GM18502 (cell line): ENCODE measurements at regions not wholly inside any gene's neighbourhood (a gene's known extent, or its start where the extent isn't known, plus 50 kb on each side); places are given as distances from the start of the nearest gene placed in this dataset.
"Not testable (repeated sequence)": the region's sequence is repeated elsewhere in the genome, so short reads cannot be mapped to it uniquely, and the experiment has no call there.

Source experiments
- ATAC-seq: cut with Tn5 transposase; IDR thresholded peaks from one replicate; pipeline ENCODE4 v1.9.1; 2021; ENCODE audit warnings: mild to moderate bottlenecking; ENCODE audit not compliant: unreplicated experiment, poor library complexity

- no peak for ATAC-seq
Measured at GRCh38 chr6:79431537-79431933, 105.7 kb downstream of the LCA5 start.

GRCh38 chr6:79430913-79431536 is 106.2 kb downstream of the LCA5 start:
- no peak for ATAC-seq

- no peak for ATAC-seq
Measured at GRCh38 chr6:79427721-79428120, 109.5 kb downstream of the LCA5 start.

- no peak for ATAC-seq
Measured at GRCh38 chr6:79426625-79427278, 110.5 kb downstream of the LCA5 start.

GRCh38 chr6:79425589-79426311 is 111.5 kb downstream of the LCA5 start:
- no peak for ATAC-seq

GRCh38 chr6:79423216-79423615 is 114.0 kb downstream of the LCA5 start:
- ATAC-seq: no peak

GRCh38 chr6:79422666-79423065 is 114.6 kb downstream of the LCA5 start:
- no peak for ATAC-seq

- peak; percentile 60 for ATAC-seq
Measured at GRCh38 chr6:79421707-79422484, 115.3 kb downstream of the LCA5 start.

- no peak for ATAC-seq
Measured at GRCh38 chr6:79421001-79421411, 116.2 kb downstream of the LCA5 start.

- ATAC-seq: peak; percentile 44
Measured at GRCh38 chr6:79420054-79420453, 117.2 kb downstream of the LCA5 start.

- no peak for ATAC-seq
Measured at GRCh38 chr6:79416931-79417330, 120.3 kb downstream of the LCA5 start.

- no peak for ATAC-seq
Measured at GRCh38 chr6:79413562-79414002, 123.6 kb downstream of the LCA5 start.

- ATAC-seq: no peak
Measured at GRCh38 chr6:79410806-79411205, 126.4 kb downstream of the LCA5 start.

GRCh38 chr6:79408256-79408974 is 128.8 kb downstream of the LCA5 start:
- no peak for ATAC-seq

GRCh38 chr6:79404677-79405076 is 132.6 kb downstream of the LCA5 start:
- ATAC-seq: no peak

GRCh38 chr6:79404261-79404660 is 133.0 kb downstream of the LCA5 start:
- no peak for ATAC-seq

GRCh38 chr6:79403563-79403962 is 133.7 kb downstream of the LCA5 start:
- ATAC-seq: no peak

GRCh38 chr6:79403086-79403485 is 134.1 kb downstream of the LCA5 start:
- ATAC-seq: no peak

- ATAC-seq: no peak
Measured at GRCh38 chr6:79399499-79399898, 137.7 kb downstream of the LCA5 start.

- ATAC-seq: not testable (repeated sequence)
Measured at GRCh38 chr6:79398617-79399016, 138.6 kb downstream of the LCA5 start.
